ENCODE measurements at regions not wholly inside any gene's neighbourhood (a gene's known extent, or its start where the extent isn't known, plus 50 kb on each side); places are given as distances from the start of the nearest gene placed in this dataset.

DNA sequence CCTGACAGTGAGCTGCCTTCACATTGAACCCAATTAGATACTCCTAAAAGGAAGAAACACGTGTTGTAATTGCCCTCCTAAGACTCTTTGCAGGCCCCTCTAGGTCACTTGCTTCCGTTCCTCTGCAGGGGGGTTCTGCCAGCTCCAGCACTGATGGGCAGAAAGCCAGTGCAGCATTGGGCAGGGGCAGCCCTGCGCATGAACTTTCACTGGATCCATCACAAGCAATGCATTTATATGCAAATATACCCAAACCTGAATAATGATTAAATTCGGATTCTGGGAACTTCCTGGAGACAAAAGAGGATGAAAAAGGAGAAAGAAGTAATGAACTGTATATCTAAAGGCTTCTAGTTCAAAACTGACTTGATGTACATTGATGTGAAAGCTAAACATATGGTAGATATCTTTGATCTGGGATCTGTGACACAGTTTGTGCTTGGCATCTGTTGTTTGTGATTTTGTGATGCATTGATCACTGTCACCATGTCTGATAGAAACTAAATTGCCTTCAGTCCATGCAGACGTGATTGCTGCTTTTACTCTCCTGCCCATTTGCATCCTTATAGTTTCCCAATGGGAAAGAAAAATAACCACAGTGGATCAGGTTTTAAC, 313.4 kb downstream of the DEPDC1B start:
- no peaks in the 10 kb centered on the region for H3K27me3 ChIP-seq
- no peaks in the 10 kb centered on the region for H3K9me2 ChIP-seq (replicated peaks; ENCODE audit: insufficient read depth)
- no peaks in the 10 kb centered on the region for H3K4me1 ChIP-seq (ENCODE audit: insufficient read depth)
- TF ChIP-seq EZH2phosphoT487 (IDR thresholded peaks at IDR 0.05; ENCODE audit: low read depth, severe bottlenecking, unreplicated experiment) = no peak
- H2AFZ ChIP-seq = no peak overlapping the region
- 62% methylated on average over 5 of the region's 5 CpGs for WGBS (ENCODE audit: low lambda C conversion rate, missing lambda C conversion rate)
- no peak overlapping the region for H3K27ac ChIP-seq
- no peak for DNase-seq (ENCODE audit: low spot score)
- no peaks in the 10 kb centered on the region for H3K79me2 ChIP-seq
- H3K4me2 ChIP-seq = no peak overlapping the region
- no peak overlapping the region for H3K4me3 ChIP-seq
- H3K9me3 ChIP-seq (ENCODE audit: low read depth) = no peaks in the 10 kb centered on the region
- H3K36me3 ChIP-seq (replicated peaks; ENCODE audit: insufficient read depth, low read depth) = no peaks in the 10 kb centered on the region
- H4K20me1 ChIP-seq (ENCODE audit: insufficient read depth, poor library complexity, severe bottlenecking) = no peaks in the 10 kb centered on the region

- H3K79me2 ChIP-seq = no peaks in the 10 kb centered on the region
- no peak overlapping the region for H3K27ac ChIP-seq
- no peak for TF ChIP-seq EZH2phosphoT487 (IDR thresholded peaks at IDR 0.05; ENCODE audit: low read depth, severe bottlenecking, unreplicated experiment)
- no peak for TF ChIP-seq EZH2 (IDR thresholded peaks at IDR 0.05; ENCODE audit: borderline replicate concordance)
- TF ChIP-seq, protein P1, sequence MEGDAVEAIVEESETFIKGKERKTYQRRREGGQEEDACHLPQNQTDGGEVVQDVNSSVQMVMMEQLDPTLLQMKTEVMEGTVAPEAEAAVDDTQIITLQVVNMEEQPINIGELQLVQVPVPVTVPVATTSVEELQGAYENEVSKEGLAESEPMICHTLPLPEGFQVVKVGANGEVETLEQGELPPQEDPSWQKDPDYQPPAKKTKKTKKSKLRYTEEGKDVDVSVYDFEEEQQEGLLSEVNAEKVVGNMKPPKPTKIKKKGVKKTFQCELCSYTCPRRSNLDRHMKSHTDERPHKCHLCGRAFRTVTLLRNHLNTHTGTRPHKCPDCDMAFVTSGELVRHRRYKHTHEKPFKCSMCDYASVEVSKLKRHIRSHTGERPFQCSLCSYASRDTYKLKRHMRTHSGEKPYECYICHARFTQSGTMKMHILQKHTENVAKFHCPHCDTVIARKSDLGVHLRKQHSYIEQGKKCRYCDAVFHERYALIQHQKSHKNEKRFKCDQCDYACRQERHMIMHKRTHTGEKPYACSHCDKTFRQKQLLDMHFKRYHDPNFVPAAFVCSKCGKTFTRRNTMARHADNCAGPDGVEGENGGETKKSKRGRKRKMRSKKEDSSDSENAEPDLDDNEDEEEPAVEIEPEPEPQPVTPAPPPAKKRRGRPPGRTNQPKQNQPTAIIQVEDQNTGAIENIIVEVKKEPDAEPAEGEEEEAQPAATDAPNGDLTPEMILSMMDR (IDR thresholded peaks at IDR 0.05; ENCODE audit: poor library complexity) = peak; percentile 54
- H3K27me3 ChIP-seq = no peaks in the 10 kb centered on the region
- no peaks in the 10 kb centered on the region for H3K4me1 ChIP-seq (ENCODE audit: insufficient read depth)
- H3K36me3 ChIP-seq (replicated peaks; ENCODE audit: insufficient read depth, low read depth) = no peaks in the 10 kb centered on the region
- DNase-seq (ENCODE audit: low spot score) = peak; percentile 37
- WGBS (ENCODE audit: low lambda C conversion rate, missing lambda C conversion rate) = 67% methylated on average over 3 of the region's 3 CpGs
- no peaks in the 10 kb centered on the region for H3K9me2 ChIP-seq (replicated peaks; ENCODE audit: insufficient read depth)
- no peaks in the 10 kb centered on the region for H4K20me1 ChIP-seq (ENCODE audit: insufficient read depth, poor library complexity, severe bottlenecking)
- H3K4me3 ChIP-seq = no peak overlapping the region
- H3K9me3 ChIP-seq (ENCODE audit: low read depth) = no peaks in the 10 kb centered on the region
- H2AFZ ChIP-seq = no peak overlapping the region
- H3K4me2 ChIP-seq = no peak overlapping the region
These were observed 317.2 kb downstream of the DEPDC1B start for GRCh38 chr5:60382716-60383115.

- no peaks in the 10 kb centered on the region for H3K9me2 ChIP-seq (replicated peaks; ENCODE audit: insufficient read depth)
- 95% methylated on average over 4 of the region's 4 CpGs for WGBS (ENCODE audit: low lambda C conversion rate, missing lambda C conversion rate)
- H3K9me3 ChIP-seq (ENCODE audit: low read depth) = no peaks in the 10 kb centered on the region
- H3K27me3 ChIP-seq = no peaks in the 10 kb centered on the region
- no peak overlapping the region for H3K4me3 ChIP-seq
- H4K20me1 ChIP-seq (ENCODE audit: insufficient read depth, poor library complexity, severe bottlenecking) = no peaks in the 10 kb centered on the region
- H3K36me3 ChIP-seq (replicated peaks; ENCODE audit: insufficient read depth, low read depth) = no peaks in the 10 kb centered on the region
- no peak overlapping the region for H3K4me2 ChIP-seq
- H3K27ac ChIP-seq = no peak overlapping the region
- H3K79me2 ChIP-seq = no peaks in the 10 kb centered on the region
- DNase-seq (ENCODE audit: low spot score) = no peak
- TF ChIP-seq, protein P1 (IDR thresholded peaks at IDR 0.05; ENCODE audit: poor library complexity) = no peak
- no peak overlapping the region for H2AFZ ChIP-seq
- H3K4me1 ChIP-seq (ENCODE audit: insufficient read depth) = no peaks in the 10 kb centered on the region
These were observed 320.1 kb downstream of the DEPDC1B start for GRCh38 chr5:60379907-60380306.

GRCh38 chr5:60377826-60378225, 322.1 kb downstream of the DEPDC1B start:
- no peak overlapping the region for H2AFZ ChIP-seq
- no peaks in the 10 kb centered on the region for H4K20me1 ChIP-seq (ENCODE audit: insufficient read depth, poor library complexity, severe bottlenecking)
- H3K9me2 ChIP-seq (replicated peaks; ENCODE audit: insufficient read depth) = no peaks in the 10 kb centered on the region
- DNase-seq (ENCODE audit: low spot score) = no peak
- no peaks in the 10 kb centered on the region for H3K27me3 ChIP-seq
- WGBS (ENCODE audit: low lambda C conversion rate, missing lambda C conversion rate) = 93% methylated on average over 1 of the region's 1 CpG
- H3K79me2 ChIP-seq = no peaks in the 10 kb centered on the region
- H3K9me3 ChIP-seq (ENCODE audit: low read depth) = no peaks in the 10 kb centered on the region
- H3K4me2 ChIP-seq = no peak overlapping the region
- no peak overlapping the region for H3K27ac ChIP-seq
- no peaks in the 10 kb centered on the region for H3K4me1 ChIP-seq (ENCODE audit: insufficient read depth)
- no peak overlapping the region for H3K4me3 ChIP-seq
- TF ChIP-seq EZH2phosphoT487 (IDR thresholded peaks at IDR 0.05; ENCODE audit: low read depth, severe bottlenecking, unreplicated experiment) = no peak
- TF ChIP-seq EZH2 (IDR thresholded peaks at IDR 0.05; ENCODE audit: borderline replicate concordance) = no peak
- TF ChIP-seq, protein P1 (IDR thresholded peaks at IDR 0.05; ENCODE audit: poor library complexity) = no peak
- no peaks in the 10 kb centered on the region for H3K36me3 ChIP-seq (replicated peaks; ENCODE audit: insufficient read depth, low read depth)
